CD4-positive, alpha-beta T cell treated with Interferon alpha-2 for 1 hour (primary cell): ENCODE measurements at regions not wholly inside any gene's neighbourhood (a gene's known extent, or its start where the extent isn't known, plus 50 kb on each side); places are given as distances from the start of the nearest gene placed in this dataset.
"Not testable (repeated sequence)": the region's sequence is repeated elsewhere in the genome, so short reads cannot be mapped to it uniquely, and the experiment has no call there.

Source experiments
- DNase-seq, 2 donors: peaks; one replicate each; pipeline ENCODE4 v3.0.0-alpha.2; 2020 to 2022

DNA sequence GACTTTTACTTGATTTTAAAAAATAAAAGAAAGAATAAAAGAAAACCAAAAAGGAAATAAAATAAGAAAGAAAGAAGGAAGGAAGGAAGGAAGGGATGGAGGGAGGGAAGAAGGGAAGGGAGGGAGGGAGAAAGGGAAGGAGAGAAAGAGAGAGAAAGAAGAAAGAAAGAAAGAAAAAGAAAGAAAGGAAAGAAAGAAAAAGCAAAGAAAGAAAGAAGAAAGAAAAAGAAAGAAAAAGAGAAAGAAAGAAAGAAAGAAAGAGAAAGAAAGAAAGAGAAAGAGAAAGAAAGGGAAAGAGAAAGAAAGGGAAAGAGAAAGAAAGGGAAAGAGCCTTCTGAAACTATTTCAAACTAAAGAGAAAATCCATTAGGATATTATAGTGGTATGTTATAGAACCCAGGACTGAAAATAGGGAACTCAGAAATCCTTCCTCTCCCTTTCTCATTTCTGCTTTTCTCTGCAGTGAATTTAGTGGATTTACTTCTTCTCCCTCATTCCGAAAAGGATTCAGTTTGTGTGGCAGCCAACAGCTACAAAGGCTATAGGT, 414.7 kb upstream of the CCNG1 start:
- DNase-seq = no peak

DNA sequence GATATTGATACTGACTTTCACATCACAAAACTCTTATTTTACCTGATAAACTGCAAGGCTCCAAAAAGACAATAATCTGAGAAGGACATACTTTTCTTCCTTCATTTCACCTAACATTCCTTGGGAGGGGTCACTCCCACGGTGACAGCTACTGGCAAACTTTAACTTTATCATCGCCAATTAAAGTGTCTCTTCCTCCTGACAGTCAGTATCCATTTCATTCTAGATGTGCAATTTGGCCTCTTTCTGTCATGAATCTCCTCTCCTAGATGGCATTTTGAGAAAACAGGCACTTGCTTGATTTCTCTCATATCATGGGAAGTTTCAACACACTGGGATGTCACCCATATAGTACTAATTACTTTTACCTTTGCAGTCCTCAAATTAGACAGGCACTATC, 413.5 kb upstream of the CCNG1 start:
- no peak for DNase-seq

DNA sequence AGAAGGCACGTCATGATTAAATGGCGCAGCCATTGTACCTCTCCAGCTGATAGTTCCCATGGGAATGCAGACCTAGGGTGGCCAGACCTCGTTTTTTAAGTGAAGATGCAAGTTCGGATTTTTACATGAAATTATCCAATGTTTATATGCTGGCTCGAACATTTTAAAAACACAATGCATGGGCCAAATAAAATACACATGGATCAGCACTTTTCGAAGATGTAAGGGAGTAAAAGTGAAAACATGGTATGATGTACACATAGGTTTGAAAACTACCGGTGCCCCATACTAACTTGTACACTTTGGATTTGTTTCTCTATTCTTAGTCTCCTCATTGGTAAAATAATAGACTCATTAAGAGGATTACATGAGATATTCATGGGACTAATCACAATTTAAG, 412.5 kb upstream of the CCNG1 start:
- DNase-seq = no peak

DNA sequence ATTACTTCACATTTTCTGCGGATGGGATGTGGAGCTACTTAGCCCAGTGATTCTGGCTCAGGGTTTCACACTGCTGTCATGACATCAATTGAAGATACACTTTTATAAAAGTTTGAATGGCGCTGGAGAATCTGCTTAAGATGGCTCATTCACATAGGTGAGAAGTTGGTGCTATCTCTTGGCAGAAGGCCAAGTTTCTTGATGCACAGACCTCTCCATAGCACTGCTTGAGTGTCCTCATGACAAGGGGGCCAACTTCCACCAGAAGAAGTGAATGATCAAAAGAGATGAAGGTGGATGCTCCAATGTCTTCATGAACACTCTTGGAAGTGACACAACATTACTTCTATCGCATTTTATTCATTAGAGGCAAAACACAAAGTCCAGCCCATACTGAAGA, 403.7 kb upstream of the CCNG1 start:
- DNase-seq = no peak

DNA sequence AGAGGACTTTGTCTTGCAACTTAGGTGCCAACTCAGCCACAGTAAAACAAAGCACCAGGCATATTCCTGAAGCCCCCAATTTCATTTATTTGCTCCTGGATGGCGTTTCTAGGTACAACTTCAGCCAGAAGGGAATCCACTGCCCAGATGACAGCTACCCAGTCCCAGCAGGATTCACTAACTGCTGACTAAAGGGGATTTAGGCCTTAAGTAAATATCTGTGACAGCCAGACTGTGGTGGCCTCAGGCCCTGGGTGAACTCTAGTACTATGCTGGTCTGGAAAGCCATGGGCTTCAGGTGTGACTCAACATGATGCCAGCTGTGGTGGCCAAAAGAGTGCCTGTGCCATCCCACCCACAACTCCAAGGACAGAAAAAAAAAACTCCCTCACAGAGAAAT, 396.1 kb upstream of the CCNG1 start:
- no peak for DNase-seq

DNA sequence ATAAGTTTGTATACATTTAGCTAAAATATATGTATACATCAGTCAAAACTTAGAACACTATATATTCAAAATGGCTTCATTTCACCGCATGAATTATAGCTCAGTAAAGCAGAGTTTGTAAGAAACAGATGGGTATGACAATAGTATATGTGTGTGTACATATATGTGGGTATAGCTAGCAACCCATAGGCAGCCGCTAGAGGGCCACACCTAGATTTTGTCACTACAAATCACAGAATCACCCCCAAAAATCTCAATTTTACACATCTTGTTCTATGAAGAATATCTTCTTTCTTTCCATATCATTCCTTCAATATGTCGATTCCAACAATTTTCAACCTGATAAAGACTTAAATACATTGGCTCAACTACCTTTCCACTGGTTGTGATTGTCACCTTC, 357.8 kb upstream of the CCNG1 start:
- no peak for DNase-seq

DNA sequence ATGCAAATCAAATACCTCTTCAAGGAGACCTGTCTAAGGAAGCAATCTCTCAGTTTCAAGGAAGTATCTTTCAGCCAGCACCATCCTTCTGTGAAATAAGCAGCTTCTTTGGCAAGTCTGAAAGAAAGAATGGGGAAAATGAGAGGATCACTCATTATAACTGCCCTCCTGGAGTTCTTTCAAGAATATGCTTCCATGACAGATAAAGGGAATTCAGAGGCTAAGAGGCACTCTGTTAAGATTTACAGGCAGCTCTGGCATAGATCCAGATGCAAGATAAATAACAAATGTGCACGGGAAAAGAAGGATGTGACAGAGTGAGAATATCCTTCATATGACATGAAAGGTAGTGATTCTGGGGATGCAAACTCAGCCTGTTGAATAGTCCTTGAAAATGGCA, 348.2 kb upstream of the CCNG1 start:
- DNase-seq = no peak

DNA sequence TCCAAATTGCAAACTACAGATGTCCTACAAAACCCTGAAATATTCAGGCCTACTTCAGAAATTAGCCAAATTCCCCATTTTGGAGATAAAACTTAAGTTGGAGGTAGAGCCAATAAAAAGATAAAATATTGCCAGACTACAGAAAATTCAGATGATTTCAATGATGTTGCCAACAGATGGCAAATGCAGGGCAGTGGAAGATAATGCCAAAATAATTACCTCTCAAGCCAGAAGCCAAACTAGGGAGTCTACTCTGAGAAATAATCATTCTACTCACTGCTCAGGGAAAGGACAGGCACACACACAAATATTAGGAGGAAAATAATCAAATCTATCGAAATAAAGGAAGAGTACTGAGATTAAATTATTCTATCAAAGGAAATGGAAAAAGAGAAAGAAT, 347.5 kb upstream of the CCNG1 start:
- no peak for DNase-seq

DNA sequence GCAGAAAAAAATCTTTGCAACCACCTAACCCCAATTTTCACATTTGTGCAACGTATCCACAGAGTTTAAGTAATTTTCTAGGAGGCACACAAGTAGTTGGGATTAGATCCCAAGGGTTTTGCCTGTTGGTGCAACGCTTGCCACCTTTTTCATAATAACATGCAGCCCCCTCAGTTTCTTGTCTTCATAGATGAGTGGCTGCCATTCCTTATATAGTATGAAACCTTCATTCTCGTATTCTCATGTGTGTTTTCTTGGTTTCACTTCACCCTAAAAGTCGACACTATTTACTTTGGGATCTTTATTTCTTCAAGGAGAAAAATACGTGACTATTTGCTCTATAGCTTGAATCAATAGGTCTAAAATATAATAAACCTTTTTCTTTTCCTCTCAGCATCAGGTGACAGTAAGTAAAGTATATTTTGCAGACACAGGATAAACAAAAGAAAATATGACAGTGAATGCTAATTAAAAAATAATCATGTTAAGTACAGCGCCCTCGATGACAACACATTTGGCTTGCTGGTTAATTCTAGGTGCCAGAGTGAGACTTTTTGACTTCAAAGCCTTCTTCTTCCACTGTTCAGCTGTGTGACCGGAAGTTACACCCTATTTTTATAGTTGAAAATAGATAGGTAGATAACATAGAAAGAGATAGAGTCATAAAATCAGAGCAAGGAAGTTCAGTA, 342.8 kb upstream of the CCNG1 start:
- DNase-seq = no peak

DNA sequence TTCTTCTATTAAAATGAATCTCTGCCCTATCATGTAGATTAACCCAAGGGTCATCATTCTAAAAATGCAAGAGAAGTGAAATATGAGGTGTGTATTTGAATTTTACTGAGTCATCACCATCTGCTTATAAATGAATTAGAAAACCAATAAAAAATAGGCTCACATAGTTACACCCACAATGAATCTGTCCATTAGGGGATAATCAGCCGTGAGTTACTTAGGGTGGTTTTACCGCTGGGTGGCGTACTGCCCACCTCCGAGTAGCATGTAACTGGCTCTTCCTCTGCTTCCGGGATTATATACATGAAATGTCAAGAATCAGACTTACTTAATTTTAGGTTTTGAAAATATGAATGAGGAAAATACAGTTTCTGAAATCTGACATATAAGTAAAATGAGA, 332.9 kb upstream of the CCNG1 start:
- DNase-seq = no peak

DNA sequence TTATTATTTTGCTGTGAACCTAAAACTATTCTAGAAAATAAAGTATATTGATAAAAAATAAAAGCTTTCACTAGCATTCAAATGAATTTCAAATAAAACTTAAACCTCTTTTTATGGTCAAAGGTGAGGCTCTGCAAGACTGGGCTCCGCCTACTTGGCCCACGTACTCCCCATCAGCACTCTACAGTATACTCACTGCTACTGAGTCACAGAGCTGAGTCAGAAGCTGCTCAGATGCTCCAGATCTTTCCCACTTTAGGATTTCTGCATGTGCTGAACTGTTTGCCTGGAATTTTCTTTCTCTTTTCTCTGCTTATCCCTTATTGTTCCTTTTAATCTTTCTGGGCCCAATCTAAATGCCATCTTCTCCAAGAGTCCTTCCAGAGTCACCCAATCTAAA, 331.9 kb upstream of the CCNG1 start:
- DNase-seq = no peak

DNA sequence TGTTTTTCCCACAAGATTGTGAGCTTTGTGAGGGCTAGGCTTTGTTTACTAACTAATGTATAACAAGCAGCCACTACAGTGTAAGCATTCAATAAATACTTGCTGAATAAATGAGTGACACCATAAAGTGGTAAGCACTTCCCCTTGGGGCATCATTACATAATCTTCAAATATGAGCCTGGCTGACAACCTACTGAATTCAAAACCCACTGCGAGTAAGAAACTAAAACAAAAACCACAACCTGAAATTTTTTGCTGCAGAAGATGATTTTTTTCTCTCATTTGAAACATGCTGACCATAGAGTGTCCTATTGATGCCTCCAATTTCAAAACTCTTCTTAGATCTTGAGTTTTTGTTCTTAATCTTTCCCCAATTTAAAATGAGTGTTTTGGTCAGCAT, 331.3 kb upstream of the CCNG1 start:
- DNase-seq = no peak

DNA sequence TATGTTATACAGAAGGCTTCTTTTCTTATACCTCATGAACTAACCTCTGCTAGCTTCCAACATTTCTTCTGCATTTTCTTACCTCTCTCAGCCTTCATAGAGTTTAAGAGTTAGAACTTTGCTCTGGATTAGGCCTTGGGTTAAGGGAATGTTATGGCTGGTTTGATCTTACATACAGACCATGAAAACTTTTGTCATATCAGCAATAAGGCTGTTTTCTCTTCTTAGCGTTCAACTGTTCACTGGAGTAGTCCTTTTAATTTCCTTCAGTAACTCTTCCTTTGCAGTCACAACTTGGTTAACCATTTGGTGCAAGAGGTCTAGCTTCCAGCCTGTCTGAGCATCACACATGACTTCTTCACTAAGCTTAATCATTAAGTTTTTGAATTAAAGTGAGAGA, 329.0 kb upstream of the CCNG1 start:
- no peak for DNase-seq

DNA sequence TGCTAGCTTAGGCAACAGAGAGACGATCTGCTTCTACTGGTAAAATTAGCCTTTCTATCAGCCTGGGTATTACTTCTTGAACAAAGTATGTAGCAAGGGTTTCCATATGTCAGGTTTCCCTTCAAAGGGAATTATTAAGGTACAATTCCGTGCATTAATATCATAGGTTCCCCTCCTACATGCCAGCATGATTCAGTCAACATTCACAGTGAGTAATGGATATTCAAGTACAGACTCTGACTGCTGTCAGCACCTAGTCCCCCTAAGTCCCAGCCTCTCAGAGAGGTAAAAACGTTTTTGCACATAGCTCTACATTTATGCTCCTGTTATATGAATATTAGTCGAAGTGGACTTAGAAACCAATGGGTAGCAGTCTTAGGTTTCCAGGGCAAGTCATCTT, 322.4 kb upstream of the CCNG1 start:
- no peak for DNase-seq

DNA sequence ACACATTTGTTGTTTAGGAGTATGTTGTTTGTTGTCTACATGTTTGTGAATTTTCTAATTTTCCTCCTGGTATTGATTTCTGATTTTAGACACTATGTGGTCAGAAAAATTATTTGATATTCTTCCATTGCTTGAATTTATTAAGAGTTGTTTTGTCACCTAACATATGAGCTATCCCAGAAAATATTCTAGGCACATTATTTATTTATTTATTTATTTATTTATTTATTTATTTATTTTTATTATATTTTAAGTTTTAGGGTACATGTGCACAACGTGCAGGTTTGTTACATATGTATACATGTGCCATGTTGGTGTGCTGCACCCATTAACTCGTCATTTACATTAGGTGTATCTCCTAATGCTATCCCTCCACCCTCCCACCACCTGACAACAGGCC, 320.8 kb upstream of the CCNG1 start:
- DNase-seq = not testable (repeated sequence)

DNA sequence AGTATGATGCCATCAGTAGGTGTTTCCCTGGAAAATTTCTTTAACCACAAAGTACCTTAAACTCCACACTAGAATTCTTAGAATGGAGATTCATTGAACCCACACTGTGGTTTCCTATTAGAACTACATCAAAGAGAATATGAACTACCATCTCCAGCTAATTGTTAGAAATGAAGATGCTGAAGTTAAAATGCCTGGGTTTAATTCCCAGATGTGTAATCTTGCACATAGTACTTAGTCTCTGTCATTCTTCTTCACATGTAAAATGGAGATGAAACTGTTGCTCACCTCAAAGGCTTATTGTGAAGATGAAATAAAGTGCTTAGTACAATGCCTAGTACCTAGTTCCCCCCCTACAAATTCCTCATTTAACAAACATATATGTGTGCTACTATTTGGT, 303.3 kb upstream of the CCNG1 start:
- DNase-seq = no peak

DNA sequence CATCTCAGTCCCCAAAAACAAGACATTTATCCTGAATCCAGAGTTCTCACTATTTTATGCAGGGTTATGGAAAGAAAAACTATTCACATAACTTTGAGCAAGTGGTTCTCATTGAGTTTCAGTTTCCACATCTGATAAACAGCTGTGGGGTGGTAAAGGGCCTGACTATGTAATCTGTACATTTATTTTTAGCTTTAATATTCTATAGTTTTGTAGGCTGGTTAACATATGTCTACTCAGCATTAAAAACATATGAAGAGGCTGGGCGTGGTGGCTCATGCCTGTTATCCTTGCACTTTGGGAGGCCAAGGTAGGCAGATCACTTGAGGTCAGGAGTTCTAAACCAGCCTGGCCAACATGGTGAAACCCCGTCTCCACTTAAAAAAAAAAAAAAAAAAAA, 301.5 kb upstream of the CCNG1 start:
- no peak for DNase-seq

DNA sequence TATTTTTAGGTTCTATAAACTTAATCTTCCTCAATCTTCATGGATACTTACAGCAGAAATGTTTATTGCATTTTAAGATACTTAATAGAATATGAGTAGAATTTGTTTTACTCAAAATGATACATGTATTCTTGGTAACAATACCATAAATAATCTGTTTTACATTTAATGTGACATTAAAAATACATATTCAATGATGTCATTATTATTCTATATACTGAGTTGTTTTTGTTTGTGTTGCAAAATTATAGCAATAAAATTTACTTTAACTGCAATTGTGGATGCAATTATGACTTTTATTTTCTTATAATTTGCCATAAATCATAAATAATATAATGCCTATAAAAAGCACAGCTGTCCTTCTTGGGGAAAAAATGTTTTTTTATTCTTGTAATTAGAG, 275.9 kb upstream of the CCNG1 start:
- no peak for DNase-seq

DNA sequence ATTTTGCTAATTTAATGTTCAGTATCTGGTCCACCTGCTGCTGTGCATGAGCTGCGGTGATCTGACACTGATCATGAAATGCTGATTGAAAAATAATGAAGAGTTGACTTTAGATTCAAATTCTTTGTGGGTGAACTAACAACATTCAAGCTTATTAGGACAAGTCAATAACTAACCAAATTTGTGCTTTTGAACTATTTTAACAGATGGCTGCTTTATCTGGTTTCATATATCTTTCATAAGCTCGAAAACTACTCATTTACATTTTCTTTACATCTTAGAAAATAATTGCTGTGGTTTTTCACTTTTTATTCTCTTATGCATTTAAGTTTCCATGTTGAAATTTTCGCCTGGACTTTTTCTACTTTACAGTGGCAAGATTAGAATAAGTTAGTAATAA, 274.8 kb upstream of the CCNG1 start:
- DNase-seq = no peak

DNA sequence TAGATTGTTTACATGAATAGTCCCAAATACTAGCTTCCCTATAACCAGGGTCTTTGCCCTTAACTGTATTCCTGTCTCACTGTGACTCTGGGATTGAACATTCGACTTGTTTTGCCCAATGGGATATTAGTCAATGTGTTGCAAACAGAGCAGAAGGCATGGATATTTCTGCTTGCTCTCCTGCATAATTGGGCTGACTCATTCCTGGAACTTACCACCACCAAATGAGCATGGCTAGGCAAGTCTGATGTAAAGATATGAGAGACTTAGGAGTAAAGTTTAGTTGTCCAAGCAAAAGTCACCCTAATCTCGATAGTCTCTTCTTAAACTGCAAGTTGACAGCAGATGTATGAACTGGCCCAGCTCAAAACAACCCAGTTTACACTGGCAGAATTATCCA, 273.5 kb upstream of the CCNG1 start:
- DNase-seq = no peak

DNA sequence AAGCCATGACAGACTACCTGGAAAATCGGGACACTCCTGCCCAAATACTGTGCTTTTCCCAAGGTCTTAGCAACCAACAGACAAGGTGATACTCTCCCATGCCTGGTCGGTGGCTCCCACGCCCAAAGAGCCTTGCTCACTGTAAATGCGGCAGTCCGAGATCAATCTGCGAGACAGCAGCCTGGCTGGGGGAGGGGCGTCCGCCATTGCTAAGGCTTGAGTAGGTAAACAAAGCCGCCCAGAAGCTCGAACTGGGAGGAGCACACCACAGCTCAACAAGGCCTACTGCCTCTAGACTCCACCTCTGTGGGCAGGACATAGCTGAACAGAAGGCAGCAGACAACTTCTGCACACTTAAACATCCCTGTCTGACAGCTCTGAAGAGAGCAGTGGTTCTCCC, 272.1 kb upstream of the CCNG1 start:
- no peak for DNase-seq

DNA sequence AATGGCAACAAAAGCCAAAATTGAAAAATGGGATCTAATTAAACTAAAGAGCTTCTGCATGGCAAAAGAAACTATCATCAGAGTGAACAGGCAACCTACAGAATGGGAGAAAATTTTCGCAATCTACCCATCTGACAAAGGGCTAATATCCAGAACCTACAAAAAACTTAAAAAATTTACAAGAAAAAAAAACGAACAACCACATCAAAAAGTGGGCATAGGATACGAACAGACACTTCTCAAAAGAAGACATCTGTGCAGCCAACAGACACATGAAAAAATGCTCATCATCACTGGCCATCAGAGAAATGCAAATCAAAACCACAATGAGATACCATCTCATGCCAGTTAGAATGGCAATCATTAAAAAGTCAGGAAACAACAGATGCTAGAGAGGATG, 267.2 kb upstream of the CCNG1 start:
- DNase-seq = not testable (repeated sequence)

DNA sequence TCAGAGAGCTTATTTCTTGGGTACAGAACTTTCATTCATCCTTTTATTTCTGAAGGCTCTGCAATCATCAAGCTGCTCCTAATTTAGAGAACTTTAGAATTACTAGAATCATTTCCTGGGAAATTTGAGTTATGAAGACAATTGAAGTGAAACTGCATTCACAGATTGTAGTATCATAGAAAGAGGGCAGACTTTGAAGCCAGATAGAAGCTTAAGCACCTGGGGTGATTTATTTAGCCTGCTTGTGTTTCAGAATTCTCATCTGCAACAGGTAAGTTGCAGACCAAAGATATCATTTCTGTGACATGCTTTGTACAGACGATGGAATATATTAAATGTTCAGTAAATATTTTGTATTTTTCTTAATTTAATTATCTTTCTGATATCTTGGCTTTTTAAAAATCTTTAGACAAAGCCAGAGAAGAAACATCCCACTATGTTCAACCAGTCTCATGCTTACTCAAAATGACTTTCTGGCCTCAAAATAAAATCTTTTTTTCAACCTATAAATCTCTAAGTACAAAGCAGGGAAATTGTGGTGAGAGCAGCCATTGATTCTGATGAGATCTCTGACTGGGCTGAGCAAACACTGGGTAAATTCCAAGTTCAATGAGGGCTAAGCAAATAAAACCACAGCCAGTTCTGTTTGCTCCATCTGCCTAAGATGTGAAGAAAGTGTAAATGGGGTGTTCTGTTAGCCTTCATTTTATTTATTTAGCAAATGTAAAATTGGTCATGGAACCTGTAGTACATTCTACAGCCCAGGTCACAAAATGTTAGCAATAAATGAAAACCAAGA, 264.7 kb upstream of the CCNG1 start:
- DNase-seq = no peak

DNA sequence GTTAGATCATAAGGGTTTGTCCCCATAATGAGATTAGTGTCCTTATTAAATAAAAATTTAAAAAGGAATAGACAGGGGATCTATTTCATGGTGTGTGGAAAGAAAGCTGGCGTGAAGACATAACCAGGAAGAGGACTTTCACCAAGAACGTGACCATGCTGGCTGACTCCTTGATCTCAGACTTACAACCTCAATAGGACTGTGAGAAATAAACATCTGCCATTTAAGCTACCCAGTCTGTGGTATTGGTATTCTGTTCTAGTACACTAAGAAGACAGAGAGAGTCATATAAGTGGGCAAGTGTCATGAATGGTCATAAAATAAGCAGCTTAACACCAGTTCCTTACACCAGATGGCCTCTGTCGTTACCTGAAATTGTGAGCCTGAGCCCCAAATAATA, 259.4 kb upstream of the CCNG1 start:
- no peak for DNase-seq

DNA sequence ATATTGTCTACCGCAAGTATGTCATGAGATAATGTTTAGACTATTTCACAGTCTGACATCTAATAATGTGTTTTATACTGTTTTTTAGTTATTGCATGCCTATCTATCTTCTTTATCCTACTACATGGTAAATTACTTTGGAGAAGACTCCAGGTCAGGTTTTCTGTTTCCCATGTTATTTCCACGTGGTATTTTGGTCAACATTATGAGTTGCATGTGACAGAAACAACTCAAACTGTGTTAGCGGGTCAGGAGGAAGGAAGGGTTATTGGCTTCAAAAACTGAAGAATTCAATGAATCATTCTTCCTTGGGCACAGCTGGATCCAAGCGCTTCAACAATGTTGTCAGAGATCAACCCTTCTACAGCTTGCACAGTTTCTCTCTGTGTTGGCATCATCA, 252.1 kb upstream of the CCNG1 start:
- no peak for DNase-seq
